ENCODE measurements at regions not wholly inside any gene's neighbourhood (a gene's known extent, or its start where the extent isn't known, plus 50 kb on each side); places are given as distances from the start of the nearest gene placed in this dataset.

DNA sequence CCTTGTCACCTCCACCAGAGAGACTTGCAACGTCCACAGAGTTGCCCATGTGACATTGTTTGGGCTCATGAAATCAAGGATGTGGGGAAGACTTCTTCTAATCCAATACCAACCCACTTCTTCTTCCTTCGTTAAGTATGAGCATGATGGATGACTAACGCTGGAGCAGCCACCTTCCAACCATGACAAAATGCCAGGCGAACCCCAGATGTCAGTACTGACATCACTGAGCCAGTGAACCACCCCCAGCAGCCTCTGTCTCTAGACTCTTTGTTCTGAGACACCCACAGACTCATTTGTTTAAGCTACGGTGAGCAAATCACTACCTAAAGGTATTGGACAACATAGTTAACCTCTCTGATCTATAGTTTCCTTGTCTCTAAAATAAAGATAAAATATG, 123.7 kb downstream of the GRIN2B start:
- Histone ChIP-seq H3K9me2 (ENCODE audit: insufficient read depth, low read length) (no peaks in the 10 kb centered on the region), H3K27ac (ENCODE audit: low read depth, low read length, poor library complexity, severe bottlenecking) (no peak overlapping the region), H3K4me3 (ENCODE audit: low read depth, low read length, poor library complexity, severe bottlenecking) (no peak overlapping the region), H4K20me1 (ENCODE audit: insufficient read depth, low read length) (no peaks in the 10 kb centered on the region), H3K36me3 (ENCODE audit: insufficient read depth, low read length) (no peaks in the 10 kb centered on the region), H2AFZ (ENCODE audit: low read length) (no peak overlapping the region), H3K4me2 (ENCODE audit: low read length) (no peak overlapping the region), H3K79me2 (ENCODE audit: insufficient read depth, low read depth, low read length) (no peaks in the 10 kb centered on the region), H3K9me3 (ENCODE audit: low read length) (no peaks in the 10 kb centered on the region), H3K4me1 (ENCODE audit: insufficient read depth, low read length, poor library complexity, severe bottlenecking) (no peaks in the 10 kb centered on the region)
- ChIA-PET POLR2A (no interaction called here), CTCF (ENCODE audit: unreplicated experiment) (no interaction called here)
- intact Hi-C loops (cut with micrococcal nuclease; ENCODE audit: unreplicated experiment): no loop called here
- BruUV-seq (replicated peaks): no TSS peak
- no peak for TF ChIP-seq EZH2phosphoT487 (IDR thresholded peaks at IDR 0.05; ENCODE audit: borderline replicate concordance, low read depth, low read length)
- TF ChIP-seq, protein P1, sequence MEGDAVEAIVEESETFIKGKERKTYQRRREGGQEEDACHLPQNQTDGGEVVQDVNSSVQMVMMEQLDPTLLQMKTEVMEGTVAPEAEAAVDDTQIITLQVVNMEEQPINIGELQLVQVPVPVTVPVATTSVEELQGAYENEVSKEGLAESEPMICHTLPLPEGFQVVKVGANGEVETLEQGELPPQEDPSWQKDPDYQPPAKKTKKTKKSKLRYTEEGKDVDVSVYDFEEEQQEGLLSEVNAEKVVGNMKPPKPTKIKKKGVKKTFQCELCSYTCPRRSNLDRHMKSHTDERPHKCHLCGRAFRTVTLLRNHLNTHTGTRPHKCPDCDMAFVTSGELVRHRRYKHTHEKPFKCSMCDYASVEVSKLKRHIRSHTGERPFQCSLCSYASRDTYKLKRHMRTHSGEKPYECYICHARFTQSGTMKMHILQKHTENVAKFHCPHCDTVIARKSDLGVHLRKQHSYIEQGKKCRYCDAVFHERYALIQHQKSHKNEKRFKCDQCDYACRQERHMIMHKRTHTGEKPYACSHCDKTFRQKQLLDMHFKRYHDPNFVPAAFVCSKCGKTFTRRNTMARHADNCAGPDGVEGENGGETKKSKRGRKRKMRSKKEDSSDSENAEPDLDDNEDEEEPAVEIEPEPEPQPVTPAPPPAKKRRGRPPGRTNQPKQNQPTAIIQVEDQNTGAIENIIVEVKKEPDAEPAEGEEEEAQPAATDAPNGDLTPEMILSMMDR (conservative IDR thresholded peaks at IDR 0.05; ENCODE audit: low read length): no peak
- no peak for DNase-seq (ENCODE audit: low spot score)

DNA sequence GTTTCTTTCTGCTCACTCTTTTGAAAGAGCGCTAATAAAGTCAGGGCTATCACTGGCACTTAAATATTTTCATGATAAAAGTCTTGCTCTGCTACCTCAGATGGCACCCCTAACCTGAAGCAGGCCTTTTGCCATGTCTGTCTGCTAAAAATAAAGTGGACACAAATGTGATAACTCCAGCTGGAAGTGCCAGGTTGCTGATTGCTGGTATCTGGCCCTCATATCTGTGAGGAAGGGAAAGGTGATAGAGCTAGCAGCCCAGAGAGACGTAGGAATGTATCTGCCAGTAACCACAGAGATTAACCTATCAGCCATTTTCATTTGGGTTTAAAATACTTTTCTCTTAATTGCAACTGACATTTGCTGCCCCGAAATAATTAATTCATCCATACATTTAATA, 127.9 kb downstream of the GRIN2B start:
- Histone ChIP-seq H3K9me2 (ENCODE audit: insufficient read depth, low read length) (no peaks in the 10 kb centered on the region), H3K27ac (ENCODE audit: low read depth, low read length, poor library complexity, severe bottlenecking) (no peak overlapping the region), H3K4me2 (ENCODE audit: low read length) (no peak overlapping the region), H3K9me3 (ENCODE audit: low read length) (no peaks in the 10 kb centered on the region), H3K79me2 (ENCODE audit: insufficient read depth, low read depth, low read length) (no peaks in the 10 kb centered on the region), H3K4me1 (ENCODE audit: insufficient read depth, low read length, poor library complexity, severe bottlenecking) (no peaks in the 10 kb centered on the region), H3K36me3 (ENCODE audit: insufficient read depth, low read length) (no peaks in the 10 kb centered on the region), H3K4me3 (ENCODE audit: low read depth, low read length, poor library complexity, severe bottlenecking) (no peak overlapping the region), H2AFZ (ENCODE audit: low read length) (no peak overlapping the region), H4K20me1 (ENCODE audit: insufficient read depth, low read length) (no peaks in the 10 kb centered on the region)
- CTCF ChIA-PET (ENCODE audit: unreplicated experiment): no interaction called here
- TF ChIP-seq, protein P1 (conservative IDR thresholded peaks at IDR 0.05; ENCODE audit: low read length): no peak
- no peak for TF ChIP-seq EZH2phosphoT487 (IDR thresholded peaks at IDR 0.05; ENCODE audit: borderline replicate concordance, low read depth, low read length)
- no TSS peak for BruUV-seq (replicated peaks)
- no peak for DNase-seq (ENCODE audit: low spot score)
- intact Hi-C loops (cut with micrococcal nuclease; ENCODE audit: unreplicated experiment): no loop called here
- POLR2A ChIA-PET: no interaction called here

DNA sequence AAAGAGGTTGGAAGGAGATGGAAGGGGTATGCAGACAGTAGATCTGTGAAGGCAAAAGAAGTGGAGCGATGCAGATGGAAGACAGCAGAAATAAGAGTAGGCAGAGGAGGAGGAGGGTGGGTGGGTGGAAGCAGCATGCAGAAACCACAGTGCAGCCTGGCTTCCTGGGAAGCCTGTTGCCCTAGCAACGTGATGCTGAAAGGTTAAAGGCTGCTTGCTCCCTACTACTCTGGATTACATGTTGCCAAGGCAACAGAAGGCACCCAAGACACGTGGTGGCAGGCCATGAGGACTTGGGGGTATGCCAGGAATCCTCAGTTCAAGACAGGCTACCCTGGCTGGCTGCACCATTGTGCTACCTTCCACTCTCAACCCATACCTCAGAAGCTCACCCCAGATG, 129.6 kb downstream of the GRIN2B start:
- Histone ChIP-seq H3K9me2 (ENCODE audit: insufficient read depth, low read length) (no peaks in the 10 kb centered on the region), H4K20me1 (ENCODE audit: insufficient read depth, low read length) (no peaks in the 10 kb centered on the region), H3K4me3 (ENCODE audit: low read depth, low read length, poor library complexity, severe bottlenecking) (no peak overlapping the region), H3K4me1 (ENCODE audit: insufficient read depth, low read length, poor library complexity, severe bottlenecking) (no peaks in the 10 kb centered on the region), H3K4me2 (ENCODE audit: low read length) (no peak overlapping the region), H3K9me3 (ENCODE audit: low read length) (no peaks in the 10 kb centered on the region), H3K79me2 (ENCODE audit: insufficient read depth, low read depth, low read length) (no peaks in the 10 kb centered on the region), H3K27ac (ENCODE audit: low read depth, low read length, poor library complexity, severe bottlenecking) (no peak overlapping the region), H3K36me3 (ENCODE audit: insufficient read depth, low read length) (no peaks in the 10 kb centered on the region), H2AFZ (ENCODE audit: low read length) (no peak overlapping the region)
- TF ChIP-seq, protein P1 (conservative IDR thresholded peaks at IDR 0.05; ENCODE audit: low read length): no peak
- no peak for TF ChIP-seq EZH2phosphoT487 (IDR thresholded peaks at IDR 0.05; ENCODE audit: borderline replicate concordance, low read depth, low read length)
- intact Hi-C loops (cut with micrococcal nuclease; ENCODE audit: unreplicated experiment): no loop called here
- BruUV-seq (replicated peaks): no TSS peak
- no peak for DNase-seq (ENCODE audit: low spot score)
- CTCF ChIA-PET (ENCODE audit: unreplicated experiment): no interaction called here
- POLR2A ChIA-PET: no interaction called here
